ENCODE measurements at regions not wholly inside any gene's neighbourhood (a gene's known extent, or its start where the extent isn't known, plus 50 kb on each side); places are given as distances from the start of the nearest gene placed in this dataset.

DNA sequence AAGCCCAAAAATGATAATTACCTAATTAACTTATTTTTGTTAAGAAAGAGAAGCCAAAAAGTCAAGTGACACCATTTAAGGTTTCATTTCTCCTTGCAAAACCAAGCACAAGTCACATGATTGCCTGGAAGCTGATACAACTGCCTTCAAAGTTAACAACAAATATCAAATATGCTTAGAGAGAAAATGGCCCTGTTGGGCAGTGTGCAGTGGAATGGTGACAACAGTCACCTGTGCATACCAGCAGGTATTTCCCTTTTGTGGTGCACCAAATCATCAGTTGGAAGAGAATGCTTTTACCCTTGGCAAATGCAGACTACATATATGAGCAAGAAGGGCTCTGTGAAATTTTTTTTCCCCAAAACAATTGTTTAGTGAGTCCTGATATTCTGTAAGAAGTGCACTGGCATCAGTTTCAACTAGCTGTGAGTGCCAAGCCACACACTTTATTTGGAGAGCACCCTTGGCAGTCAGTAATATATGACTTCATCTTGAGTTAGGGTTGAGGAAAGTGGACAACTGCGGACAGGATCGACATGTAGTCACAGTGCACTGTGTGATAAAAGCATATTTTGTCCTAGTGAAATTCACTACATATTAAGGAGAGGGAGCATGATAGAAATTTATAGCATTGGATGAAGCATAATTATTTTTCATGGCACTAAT lies 74.9 kb upstream of the DOCK10 start:
- TF ChIP-seq POLR2AphosphoS5 (IDR thresholded peaks at IDR 0.05; ENCODE audit: insufficient read depth, low read depth, low read length) (no peak), JUN (IDR thresholded peaks at IDR 0.05; ENCODE audit: borderline replicate concordance, insufficient read depth, insufficient read length, low read depth) (no peak), MYC (IDR thresholded peaks at IDR 0.05; ENCODE audit: low read depth, low read length) (no peak), GATA2 (IDR thresholded peaks at IDR 0.05; ENCODE audit: insufficient read depth, insufficient read length, low read depth, low read length) (no peak), EZH2 (IDR thresholded peaks at IDR 0.05; ENCODE audit: borderline replicate concordance, low read depth, low read length, severe bottlenecking) (no peak), FOS (IDR thresholded peaks at IDR 0.05; ENCODE audit: borderline replicate concordance, insufficient read depth, low read length) (no peak), POLR2A (IDR thresholded peaks at IDR 0.05; ENCODE audit: low read depth, low read length) (no peak)
- TF ChIP-seq, protein P1, sequence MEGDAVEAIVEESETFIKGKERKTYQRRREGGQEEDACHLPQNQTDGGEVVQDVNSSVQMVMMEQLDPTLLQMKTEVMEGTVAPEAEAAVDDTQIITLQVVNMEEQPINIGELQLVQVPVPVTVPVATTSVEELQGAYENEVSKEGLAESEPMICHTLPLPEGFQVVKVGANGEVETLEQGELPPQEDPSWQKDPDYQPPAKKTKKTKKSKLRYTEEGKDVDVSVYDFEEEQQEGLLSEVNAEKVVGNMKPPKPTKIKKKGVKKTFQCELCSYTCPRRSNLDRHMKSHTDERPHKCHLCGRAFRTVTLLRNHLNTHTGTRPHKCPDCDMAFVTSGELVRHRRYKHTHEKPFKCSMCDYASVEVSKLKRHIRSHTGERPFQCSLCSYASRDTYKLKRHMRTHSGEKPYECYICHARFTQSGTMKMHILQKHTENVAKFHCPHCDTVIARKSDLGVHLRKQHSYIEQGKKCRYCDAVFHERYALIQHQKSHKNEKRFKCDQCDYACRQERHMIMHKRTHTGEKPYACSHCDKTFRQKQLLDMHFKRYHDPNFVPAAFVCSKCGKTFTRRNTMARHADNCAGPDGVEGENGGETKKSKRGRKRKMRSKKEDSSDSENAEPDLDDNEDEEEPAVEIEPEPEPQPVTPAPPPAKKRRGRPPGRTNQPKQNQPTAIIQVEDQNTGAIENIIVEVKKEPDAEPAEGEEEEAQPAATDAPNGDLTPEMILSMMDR (IDR thresholded peaks at IDR 0.05; ENCODE audit: extremely low read depth in 1 of 2, insufficient read depth in 1 of 2, low read depth in 1 of 2, low read length in 2 of 2) = no peak
- TF ChIP-seq, protein P2, sequence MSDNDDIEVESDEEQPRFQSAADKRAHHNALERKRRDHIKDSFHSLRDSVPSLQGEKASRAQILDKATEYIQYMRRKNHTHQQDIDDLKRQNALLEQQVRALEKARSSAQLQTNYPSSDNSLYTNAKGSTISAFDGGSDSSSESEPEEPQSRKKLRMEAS (IDR thresholded peaks at IDR 0.05; ENCODE audit: insufficient read depth, insufficient read length) = no peak

More for the DNA sequence above, 74.9 kb upstream of the DOCK10 start:
- ChIA-PET CTCF (no interaction called here), POLR2A (no interaction called here)
- Histone ChIP-seq H3K9ac (replicated peaks; ENCODE audit: extremely low read depth, insufficient read depth, low read length) (no peak overlapping the region), H3K4me2 (ENCODE audit: insufficient read depth, low read length) (no peak overlapping the region), H3K27ac (ENCODE audit: insufficient read depth, low read depth, low read length) (no peak overlapping the region), H4K20me1 (replicated peaks; ENCODE audit: control insufficient read depth, extremely low read depth, insufficient read depth, low read length) (no peaks in the 10 kb centered on the region), H3K27me3 (ENCODE audit: control insufficient read depth in 2 of 2, insufficient read depth in 2 of 2, low read length in 2 of 2) (peaks cover 0 to 2% of the 10 kb centered on the region in 2 experiments), H3K9me1 (replicated peaks; ENCODE audit: control insufficient read depth, extremely low read depth, insufficient read depth, low read length) (peaks cover 3% of the 10 kb centered on the region), H3K79me2 (ENCODE audit: control insufficient read depth, insufficient read depth, low read length) (no peaks in the 10 kb centered on the region), H3K36me3 (ENCODE audit: control insufficient read depth in 2 of 2, extremely low read depth in 1 of 2, insufficient read depth in 2 of 2, low read length in 2 of 2) (no peaks in the 10 kb centered on the region), H3K4me1 (ENCODE audit: control insufficient read depth, extremely low read depth, insufficient read depth, low read length) (no peaks in the 10 kb centered on the region), H3K9me3 (replicated peaks; ENCODE audit: control insufficient read depth, insufficient read depth, low read length) (no peaks in the 10 kb centered on the region), H3K4me3 (replicated peaks in 1 of 3; ENCODE audit: insufficient read depth in 1 of 3, low read depth in 1 of 3, low read length in 3 of 3) (no peak overlapping the region), H2AFZ (ENCODE audit: low read depth, low read length) (no peak overlapping the region)
- intact Hi-C loops (cut with micrococcal nuclease) = no loop called here
- DNase-seq (ENCODE audit: low read depth, low spot score) (no peak), FAIRE-seq (no peak)
- dilution Hi-C loops (cut with MboI; ENCODE audit: extremely low pct_ligation_motif_present, low sequenced_read_pairs) = no loop called here
- no TSS peak for BruUV-seq (replicated peaks)

Measured in endothelial cell of umbilical vein (primary cell).